ENCODE measurements at regions not wholly inside any gene's neighbourhood (a gene's known extent, or its start where the extent isn't known, plus 50 kb on each side); places are given as distances from the start of the nearest gene placed in this dataset.

DNA sequence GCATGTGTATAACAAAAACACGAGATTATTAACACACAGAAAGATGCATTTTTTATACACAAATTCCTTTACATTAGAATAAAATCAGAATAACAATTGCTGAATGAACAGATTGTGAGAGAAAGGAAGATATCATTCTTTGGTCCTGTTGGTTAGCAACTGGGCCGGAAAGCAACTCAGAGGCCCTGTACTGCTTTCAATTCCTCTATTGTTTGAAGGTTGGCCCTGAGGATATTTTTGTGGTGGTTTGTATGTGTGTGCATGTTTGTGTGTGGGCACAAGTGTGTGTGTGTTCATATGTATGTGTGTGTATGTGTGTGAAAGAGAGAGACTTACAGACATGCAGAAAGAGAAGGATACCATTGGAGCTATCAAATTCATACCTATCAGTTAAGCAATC lies 356.8 kb upstream of the DMAC1 start:
- Mint-ChIP-seq H3K27ac (no peak overlapping the region), H3K36me3 (peaks cover 4% of the 10 kb centered on the region), H3K4me1 (ENCODE audit: unreplicated experiment) (peaks cover 20% of the 10 kb centered on the region), H3K27me3 (no peaks in the 10 kb centered on the region), H3K4me3 (no peak overlapping the region), H3K9me3 (peaks cover 8% of the 10 kb centered on the region)
- DNase-seq (ENCODE audit: extremely low spot score, unreplicated experiment): no peak
- TF ChIP-seq, protein P1, sequence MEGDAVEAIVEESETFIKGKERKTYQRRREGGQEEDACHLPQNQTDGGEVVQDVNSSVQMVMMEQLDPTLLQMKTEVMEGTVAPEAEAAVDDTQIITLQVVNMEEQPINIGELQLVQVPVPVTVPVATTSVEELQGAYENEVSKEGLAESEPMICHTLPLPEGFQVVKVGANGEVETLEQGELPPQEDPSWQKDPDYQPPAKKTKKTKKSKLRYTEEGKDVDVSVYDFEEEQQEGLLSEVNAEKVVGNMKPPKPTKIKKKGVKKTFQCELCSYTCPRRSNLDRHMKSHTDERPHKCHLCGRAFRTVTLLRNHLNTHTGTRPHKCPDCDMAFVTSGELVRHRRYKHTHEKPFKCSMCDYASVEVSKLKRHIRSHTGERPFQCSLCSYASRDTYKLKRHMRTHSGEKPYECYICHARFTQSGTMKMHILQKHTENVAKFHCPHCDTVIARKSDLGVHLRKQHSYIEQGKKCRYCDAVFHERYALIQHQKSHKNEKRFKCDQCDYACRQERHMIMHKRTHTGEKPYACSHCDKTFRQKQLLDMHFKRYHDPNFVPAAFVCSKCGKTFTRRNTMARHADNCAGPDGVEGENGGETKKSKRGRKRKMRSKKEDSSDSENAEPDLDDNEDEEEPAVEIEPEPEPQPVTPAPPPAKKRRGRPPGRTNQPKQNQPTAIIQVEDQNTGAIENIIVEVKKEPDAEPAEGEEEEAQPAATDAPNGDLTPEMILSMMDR (conservative IDR thresholded peaks at IDR 0.05): no peak

DNA sequence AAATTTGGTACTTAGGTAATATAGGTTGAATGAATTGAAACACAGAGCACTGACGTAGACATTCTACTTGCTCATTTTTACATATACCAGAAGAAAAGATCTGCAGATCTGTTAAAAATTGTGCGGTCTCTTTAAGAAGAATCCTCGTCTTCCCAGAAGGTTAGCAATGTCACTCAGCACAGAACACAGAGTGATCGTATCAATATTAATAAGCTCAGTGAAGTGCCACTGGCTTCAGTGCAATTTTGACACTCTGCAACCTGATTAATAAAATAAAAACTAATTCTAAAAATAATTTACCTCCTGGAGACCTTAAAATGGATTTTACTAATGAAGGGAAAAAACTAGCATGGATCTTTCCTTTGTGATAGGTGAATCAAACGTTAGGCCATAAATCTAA lies 356.1 kb upstream of the DMAC1 start:
- H3K36me3 Mint-ChIP-seq: peaks cover 4% of the 10 kb centered on the region
- peaks cover 12% of the 10 kb centered on the region for H3K9me3 Mint-ChIP-seq
- H3K27ac Mint-ChIP-seq: no peak overlapping the region
- TF ChIP-seq, protein P1 (conservative IDR thresholded peaks at IDR 0.05): no peak
- peaks cover 20% of the 10 kb centered on the region for H3K4me1 Mint-ChIP-seq (ENCODE audit: unreplicated experiment)
- no peak overlapping the region for H3K4me3 Mint-ChIP-seq
- no peaks in the 10 kb centered on the region for H3K27me3 Mint-ChIP-seq
- DNase-seq (ENCODE audit: extremely low spot score, unreplicated experiment): no peak

- DNase-seq (ENCODE audit: extremely low spot score, unreplicated experiment): no peak
- TF ChIP-seq, protein P1 (conservative IDR thresholded peaks at IDR 0.05): no peak
- H3K36me3 Mint-ChIP-seq: no peaks in the 10 kb centered on the region
- H3K27ac Mint-ChIP-seq: no peak overlapping the region
- peaks cover 6% of the 10 kb centered on the region for H3K4me1 Mint-ChIP-seq (ENCODE audit: unreplicated experiment)
- H3K4me3 Mint-ChIP-seq: no peak overlapping the region
- peaks cover 1% of the 10 kb centered on the region for H3K9me3 Mint-ChIP-seq
- H3K27me3 Mint-ChIP-seq: no peaks in the 10 kb centered on the region
Observed at GRCh38 chr9:8143677-8144076, 344.1 kb upstream of the DMAC1 start.

DNA sequence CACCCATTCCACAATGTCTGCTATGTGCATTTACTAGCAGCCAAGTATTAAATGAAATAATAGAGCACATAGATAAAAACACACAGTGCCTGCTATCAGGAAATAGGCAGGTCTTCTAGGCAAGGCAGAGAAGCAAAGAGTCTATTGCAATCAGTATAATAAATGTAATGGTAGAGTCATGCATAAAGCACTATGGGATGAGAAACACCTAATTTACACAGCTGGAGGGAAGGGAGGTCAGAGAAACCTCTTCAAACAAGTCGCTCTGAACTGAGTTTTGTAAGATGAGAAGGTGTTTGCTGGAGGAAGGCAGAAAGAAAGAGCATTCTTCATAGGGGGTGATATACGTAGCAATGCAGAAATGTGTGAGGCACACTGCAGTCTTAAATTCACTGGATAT lies 341.0 kb upstream of the DMAC1 start:
- no peaks in the 10 kb centered on the region for H3K27me3 Mint-ChIP-seq
- peaks cover 11% of the 10 kb centered on the region for H3K4me1 Mint-ChIP-seq (ENCODE audit: unreplicated experiment)
- no peak for DNase-seq (ENCODE audit: extremely low spot score, unreplicated experiment)
- TF ChIP-seq, protein P1 (conservative IDR thresholded peaks at IDR 0.05): no peak
- H3K4me3 Mint-ChIP-seq: no peak overlapping the region
- H3K27ac Mint-ChIP-seq: no peak overlapping the region
- no peaks in the 10 kb centered on the region for H3K36me3 Mint-ChIP-seq
- no peaks in the 10 kb centered on the region for H3K9me3 Mint-ChIP-seq

- Mint-ChIP-seq H3K4me1 (ENCODE audit: unreplicated experiment) (peaks cover 11% of the 10 kb centered on the region), H3K27me3 (no peaks in the 10 kb centered on the region), H3K9me3 (no peaks in the 10 kb centered on the region), H3K27ac (no peak overlapping the region), H3K36me3 (no peaks in the 10 kb centered on the region), H3K4me3 (no peak overlapping the region)
- DNase-seq (ENCODE audit: extremely low spot score, unreplicated experiment): no peak
- TF ChIP-seq, protein P1 (conservative IDR thresholded peaks at IDR 0.05): no peak
Observed at GRCh38 chr9:8139756-8140155, 340.2 kb upstream of the DMAC1 start.

- no peak overlapping the region for H3K4me3 Mint-ChIP-seq
- H3K36me3 Mint-ChIP-seq: no peaks in the 10 kb centered on the region
- no peaks in the 10 kb centered on the region for H3K9me3 Mint-ChIP-seq
- no peaks in the 10 kb centered on the region for H3K27me3 Mint-ChIP-seq
- H3K4me1 Mint-ChIP-seq (ENCODE audit: unreplicated experiment): peaks cover 11% of the 10 kb centered on the region
- TF ChIP-seq, protein P1 (conservative IDR thresholded peaks at IDR 0.05): no peak
- DNase-seq (ENCODE audit: extremely low spot score, unreplicated experiment): no peak
- no peak overlapping the region for H3K27ac Mint-ChIP-seq
Observed at GRCh38 chr9:8136477-8136876, 336.9 kb upstream of the DMAC1 start.

Measured in type B pancreatic cell (in vitro differentiated cells).